ENCODE measurements at regions not wholly inside any gene's neighbourhood (a gene's known extent, or its start where the extent isn't known, plus 50 kb on each side); places are given as distances from the start of the nearest gene placed in this dataset.

DNA sequence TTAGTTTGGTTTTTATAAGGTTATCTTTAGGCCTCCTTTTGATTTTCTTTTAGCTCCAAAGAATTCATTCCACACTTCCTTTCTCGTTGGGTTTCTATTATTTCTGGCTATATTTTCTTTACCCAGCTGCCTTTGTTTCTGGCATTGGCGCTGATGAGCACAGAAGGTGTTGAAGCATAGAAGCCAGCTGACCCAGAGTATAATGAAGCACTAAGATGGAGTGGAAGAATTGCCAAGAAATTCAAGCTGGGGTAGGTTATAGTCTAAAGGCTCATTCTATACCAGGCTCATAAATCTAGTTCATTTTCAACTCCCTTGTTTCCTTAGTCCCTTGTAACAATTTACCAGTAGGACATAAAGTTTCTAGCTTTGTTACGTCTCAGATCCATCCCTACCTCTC, 169.5 kb downstream of the HRH4 start:
- DNase-seq = no peak

DNA sequence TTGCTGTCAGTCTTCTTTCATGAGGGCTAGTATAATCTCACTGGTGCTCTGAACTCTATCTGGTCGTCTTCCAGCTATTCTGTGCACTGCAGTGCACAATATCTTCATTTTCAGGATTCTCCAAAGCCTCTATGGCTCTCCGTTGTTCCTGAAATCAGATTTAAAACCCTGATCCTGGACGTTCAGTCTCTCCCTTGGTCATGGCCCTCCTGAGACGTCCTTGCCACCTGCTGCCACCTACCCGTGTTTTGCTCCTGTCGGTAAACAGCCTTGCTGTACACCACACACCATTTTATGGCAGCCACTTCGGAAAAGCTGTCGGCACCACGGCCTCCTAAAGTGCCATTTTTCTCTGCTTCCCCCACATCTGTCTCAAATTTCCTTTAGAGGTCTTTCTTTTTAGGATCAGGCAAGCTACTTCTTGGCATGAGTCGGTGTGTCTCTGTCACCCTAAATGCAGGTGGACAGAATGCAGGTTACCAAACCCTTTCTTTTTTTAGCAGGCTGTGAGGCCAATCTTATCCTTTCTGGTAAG, 170.0 kb downstream of the HRH4 start:
- DNase-seq = no peak

DNA sequence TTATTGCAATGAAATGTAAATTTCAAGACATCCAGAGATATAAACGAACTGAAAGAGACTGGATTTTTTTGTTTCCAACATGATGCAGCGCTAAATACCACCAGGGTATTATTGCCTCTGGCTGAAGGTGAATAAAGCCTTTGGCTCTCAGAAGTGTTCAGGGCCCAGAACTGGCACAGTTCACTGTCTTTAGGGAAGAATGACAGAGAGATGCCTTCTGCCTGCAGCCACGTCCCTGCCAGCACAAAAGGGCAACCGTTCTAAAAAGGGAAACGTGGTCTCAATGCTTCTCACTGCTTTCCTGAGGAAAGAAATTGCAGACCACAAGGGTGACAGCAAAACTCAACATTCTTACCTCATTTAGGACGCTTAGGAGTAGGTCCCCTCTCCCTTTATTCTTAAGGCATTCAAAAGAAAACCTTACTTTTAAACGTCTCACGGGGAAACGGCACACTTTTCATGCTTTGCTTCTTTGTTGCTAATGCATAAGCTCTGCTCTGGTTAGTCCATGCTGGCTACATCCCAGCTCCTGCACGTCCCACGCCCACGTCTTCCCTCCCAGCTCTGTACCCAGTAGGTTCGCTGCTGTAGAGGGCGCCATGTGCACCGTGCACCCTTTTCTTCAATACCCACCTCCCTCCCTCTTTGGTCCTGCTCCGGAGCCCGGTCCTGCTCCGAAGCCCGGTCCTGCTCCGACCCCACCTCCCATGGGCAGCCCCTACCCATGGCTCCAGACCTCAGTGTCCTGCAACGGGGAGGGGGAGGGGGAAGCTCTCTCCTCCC, 171.0 kb downstream of the HRH4 start:
- DNase-seq = no peak

DNA sequence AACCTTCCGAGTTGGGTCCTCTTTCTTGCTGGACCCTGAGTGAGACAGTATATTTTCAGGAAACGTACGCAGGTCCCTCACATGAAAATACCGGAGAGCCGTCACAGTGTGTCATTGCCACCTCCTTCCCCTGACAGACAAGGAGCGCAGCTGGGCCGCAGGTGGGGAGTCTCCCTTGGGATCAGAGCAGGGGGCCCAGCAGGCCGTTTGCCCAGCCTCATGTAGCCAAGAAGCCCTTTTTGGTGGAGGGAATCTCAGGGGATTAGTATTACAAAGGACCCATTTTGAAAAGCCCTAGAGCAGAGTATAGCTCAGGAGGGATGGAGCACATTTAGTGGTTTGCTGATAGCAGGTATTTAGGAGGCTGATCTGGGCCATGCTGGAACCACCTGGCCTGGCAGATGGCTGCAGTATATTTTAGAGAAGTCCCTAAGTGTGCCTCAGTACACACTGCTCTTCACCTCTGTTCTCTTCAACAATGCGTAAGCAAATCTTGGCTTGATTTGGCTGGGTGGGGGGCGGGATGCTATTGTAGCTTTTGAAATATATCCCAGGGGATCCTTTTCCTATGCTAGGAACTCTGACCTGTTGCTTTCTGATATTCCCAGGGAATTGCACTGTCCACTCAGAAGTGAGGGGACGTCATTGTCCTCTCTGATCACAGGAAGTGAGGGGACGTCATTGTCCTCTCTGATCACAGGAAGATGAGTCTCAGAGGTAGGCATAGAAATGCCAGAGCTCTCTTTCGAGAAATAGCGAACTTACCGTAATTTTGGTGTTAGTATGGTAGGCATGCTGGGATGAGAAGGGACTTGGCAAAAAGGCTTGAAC, 171.9 kb downstream of the HRH4 start:
- DNase-seq = no peak

DNA sequence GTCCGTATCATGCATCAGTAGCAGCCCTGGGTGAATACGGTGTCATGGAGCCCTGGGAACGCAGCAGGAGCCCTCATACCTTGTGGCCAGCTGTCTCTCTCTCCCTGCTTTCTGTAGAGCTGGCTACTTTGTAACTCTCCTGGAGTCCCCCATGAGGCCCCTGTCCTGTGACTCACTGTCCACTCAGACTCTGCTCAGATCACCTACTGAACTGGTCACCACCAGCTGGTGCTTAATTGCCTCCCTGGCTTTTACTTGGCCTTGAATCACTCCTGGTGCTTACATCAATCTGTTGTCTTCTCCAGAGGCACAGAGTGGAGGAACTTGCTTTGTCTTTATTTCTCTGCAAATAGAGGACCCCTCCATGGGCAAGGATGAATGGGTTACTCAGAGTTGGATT, 172.7 kb downstream of the HRH4 start:
- no peak for DNase-seq

DNA sequence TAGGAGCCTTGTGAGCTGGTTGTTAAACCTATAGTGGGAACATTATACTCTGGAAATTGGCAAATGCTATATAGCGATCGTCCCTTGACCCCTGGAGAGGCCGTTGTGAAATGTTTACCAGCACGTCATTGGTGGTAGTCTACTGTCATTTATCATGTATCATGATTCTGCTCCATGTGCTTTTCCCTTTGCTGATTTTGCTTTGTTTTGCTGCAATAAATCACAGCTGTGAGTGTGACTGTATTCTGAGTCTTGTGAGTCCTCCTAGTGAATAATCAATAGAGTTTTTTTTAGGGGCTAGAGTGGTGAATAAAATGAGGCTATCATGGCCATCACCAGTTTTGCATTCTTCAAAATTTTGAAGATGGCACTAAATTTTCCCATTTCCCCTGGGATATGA, 189.1 kb downstream of the HRH4 start:
- no peak for DNase-seq

DNA sequence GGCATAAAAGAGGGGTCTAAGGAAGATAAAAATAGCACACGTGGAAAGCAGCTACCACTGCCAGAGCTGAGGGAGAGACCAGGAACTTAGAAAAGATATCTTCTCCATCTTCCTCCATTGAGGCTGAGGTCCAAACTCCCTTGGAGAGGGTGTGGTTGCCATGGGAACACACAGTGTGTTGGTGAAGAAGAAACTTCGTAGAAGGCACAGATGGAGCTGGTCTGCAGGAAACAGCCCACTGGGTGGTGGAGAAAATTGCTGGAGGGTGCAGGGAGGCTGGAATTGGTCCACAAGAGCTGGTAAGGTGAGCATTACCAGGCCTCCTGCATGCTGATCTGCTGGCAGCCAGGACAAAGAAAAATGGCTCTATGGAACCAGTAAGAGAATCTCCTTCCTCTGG, 191.0 kb downstream of the HRH4 start:
- no peak for DNase-seq

DNA sequence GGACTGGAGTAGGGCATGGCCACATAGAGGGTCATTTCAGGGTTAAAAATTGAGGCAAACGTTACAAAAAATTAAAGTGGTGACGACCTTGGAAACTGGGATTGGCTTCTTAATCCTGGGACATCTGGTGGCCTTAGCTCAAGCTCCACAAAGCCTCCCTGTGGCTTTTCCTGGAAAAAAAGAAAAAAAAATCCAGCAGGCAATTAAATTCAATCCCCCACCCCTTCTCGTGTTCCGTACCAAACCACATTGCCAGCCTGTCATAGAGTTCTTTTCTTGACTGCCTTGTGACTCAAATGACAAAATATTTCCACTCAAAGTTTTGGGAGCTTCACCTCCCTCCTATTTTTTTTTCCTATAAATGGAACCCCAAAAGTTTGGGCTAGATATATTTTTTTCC, 195.6 kb downstream of the HRH4 start:
- no peak for DNase-seq

DNA sequence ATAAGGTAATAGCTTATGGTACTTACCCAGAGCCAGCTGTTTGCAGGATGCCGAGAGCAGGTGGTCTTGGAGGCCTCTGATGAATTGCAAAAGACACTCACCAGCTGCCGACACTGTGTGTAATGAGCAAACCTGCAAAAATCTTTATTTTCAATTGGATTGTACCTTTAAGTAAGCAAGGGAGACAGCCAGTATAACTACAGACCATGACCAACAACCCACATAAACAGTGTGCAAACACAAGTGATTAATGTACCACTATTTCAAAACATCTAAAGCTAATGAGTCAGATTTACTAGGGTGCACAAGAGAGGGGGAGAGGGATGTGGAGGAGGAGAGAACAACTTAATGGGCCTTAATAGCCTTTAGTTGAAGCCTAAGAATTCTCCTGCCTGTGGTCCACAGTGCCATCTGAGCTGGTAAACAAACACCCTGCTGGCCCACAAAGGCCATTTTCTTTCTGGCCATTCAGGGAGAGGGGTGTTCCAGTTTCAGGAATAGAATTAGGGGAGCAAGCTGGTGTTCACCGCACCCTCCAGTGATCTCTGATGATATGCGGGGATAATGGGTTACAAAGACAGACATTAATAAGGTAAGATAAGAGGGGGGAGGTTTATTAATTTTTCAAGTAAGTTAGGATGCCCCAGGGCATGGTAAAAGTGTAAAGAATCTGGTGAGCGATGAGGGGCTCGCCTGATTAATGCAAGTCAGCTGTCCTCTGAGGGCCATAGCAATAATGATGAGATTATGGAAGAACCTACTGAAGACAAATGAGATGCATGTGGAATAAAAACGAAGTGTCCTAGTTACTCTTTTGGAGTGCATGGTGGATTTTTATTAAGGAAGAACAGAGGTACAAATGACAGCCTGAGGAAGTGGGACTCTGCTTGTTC, 196.4 kb downstream of the HRH4 start:
- DNase-seq = no peak

DNA sequence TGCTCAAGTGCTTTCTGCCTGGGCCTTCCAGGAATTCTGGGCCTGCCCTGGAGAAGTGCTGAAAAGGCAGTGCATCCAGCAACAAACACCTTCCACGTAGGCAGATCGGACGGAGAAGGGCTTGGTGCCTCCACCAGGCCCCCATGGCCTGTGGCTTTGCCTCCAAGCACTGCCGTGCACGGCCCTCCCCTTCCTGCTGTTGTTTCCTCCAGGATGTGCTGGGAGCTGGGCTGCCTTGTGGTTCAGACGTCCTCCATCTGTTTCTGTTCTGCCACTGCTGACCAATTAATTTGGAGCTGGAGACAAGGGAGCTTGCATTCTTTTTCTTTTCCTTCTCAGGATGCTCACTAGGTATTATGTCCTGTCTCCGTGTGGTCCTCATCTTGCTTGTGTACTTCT, 197.0 kb downstream of the HRH4 start:
- DNase-seq = no peak

DNA sequence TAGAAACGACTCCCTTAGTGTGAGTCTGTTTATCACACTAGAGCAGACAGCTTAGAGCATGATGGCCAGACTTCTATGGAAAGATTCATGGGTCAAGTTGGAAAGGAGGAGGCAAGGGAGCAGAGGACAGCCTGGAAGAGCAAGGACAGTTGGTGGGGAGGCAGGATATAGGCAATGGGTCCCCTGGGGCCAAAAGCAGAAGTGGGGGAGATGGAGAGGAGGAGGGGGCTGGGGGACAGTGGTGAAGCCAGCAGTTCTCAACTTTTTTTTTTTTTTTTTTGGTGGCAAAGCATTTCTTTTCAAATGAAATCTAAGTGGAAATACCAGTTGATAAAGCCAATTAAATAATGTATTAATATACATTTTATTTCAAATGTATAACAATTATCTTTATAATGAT, 197.9 kb downstream of the HRH4 start:
- no peak for DNase-seq

DNA sequence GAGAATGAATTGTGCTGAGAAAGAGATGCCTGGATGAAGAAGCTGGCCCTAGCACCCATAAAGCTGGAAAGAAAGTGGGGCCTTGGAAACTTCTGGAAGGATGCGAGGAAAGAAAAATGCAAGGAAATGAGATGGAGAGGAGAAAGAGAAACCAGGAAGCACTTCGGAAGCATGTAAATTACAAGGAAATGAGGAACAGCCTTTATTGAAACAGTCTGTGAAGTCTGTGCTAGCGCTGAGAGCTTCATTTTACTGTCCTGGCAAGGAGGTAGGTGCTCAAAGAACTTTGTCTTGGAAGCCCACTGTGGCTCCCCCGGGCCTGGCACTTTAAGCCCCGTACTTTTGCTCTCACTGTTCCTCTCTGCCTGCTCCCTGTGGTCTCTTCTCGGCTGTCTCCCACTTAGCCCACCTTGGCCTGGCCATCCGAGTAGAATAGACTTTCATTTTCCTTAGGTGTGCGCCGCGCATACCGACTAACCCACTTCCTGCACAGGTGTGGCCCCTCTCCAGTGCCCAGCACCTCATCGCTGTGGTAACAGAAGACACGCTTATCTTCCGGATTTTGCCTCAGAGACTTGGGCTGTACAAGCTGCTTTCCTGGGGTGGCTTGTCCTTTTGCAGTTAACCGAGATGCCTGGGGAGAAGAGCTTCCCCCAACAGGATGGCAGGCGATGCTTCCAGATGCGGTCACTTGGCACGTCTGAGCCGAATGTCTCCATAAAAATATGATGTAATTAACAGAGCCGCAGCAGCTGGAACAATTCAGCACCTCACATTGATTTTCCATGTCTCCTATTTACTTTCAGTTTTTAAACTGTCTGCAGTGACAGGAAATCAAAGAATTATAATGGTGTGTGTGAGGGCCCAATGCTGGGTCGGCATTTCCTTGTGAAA, 199.6 kb downstream of the HRH4 start:
- peak; percentile 55 for DNase-seq

DNA sequence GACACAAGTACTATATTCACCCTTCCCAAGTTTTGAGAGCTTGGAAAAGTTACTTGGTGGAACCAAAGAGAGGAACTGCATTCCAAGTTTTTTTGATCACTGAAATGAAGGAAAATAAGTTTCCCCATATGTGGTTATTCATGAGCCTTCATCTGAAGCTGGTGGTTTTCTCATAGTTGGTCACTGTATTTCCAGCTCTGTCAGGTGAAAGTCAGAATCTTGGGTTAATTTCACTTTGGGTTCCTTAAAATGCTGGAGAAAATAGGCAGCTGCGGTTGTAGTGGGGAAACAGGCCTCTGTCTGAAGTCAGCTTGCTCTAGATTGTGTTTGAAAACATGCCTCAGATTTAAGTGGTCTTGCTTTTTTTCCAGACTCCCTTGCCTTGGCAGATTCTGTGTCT, 200.5 kb downstream of the HRH4 start:
- no peak for DNase-seq

DNA sequence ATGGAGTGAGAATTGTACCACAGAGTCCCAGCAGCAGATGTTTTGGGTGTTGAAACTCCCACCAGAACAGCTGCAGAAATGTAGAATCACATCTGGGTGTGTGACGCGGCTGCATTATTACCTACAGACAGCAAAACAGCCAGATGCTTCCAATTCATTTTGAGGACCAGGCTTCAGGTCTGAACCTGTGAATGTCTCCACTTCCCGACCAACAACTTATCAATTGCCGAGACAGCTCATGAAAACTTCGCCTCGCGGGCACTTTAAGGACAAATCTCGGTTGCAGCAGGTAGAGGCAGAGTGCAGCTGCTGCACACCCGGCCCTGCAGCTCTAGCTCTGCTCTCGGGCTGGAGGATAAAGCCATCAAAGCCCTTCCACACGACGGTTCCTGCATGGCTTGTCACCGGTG, 202.0 kb downstream of the HRH4 start:
- no peak for DNase-seq

DNA sequence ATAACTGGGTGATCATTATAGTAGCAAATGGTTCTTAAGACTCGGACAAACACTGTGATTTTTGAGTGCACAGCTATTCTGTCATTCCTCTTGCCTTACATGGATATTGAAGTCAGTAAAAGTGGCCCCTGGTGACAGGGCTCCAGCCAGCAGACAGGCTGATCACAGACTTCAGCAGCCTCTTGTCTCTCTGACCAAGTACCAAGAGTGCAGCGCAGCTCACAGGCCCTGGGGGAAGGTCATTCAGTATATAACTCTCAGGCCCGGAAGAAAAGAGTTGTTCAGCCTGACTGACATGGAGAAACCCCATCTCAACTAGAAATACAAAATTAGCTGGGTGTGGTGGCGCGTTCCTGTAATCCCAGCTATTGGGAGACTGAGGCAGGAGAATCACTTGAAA, 202.6 kb downstream of the HRH4 start:
- DNase-seq = no peak

DNA sequence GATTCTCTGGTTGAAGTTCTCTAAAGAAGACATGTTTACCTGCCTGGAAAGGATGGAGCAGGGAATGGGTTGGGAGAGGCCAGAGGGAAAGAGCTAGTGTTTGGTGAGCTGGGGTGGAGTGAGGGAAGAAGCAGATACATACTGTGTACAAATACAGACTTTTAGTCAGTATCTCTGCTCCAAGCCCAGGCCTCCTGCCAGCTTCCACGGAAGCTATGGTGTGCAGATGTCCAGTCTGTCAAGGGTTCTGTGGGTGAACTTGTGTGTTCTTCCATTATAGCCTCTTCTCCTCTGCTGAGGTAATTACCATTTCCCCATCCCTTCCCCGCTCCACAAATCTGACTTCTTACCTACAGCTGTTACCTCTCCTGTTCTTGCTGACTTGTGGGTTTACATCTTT, 208.6 kb downstream of the HRH4 start:
- no peak for DNase-seq

DNA sequence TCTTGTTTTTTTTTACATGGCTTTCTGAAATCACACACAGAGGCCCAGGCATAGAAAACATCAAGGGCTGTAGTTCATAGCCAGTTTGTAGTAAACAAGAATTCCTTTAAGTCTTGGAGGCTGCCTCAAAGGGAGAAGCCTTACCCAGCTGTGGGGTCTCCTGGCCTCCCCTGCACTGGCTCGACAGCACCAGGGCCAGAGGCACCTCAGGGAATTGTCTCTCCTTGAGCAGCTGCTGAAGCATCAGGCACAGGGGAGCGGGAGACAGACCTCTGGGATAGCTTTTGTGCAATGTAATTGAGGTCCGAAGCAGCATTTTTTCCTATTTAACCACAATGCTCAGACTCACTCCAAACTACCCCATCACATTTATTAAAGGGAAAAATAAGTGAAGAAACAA, 209.1 kb downstream of the HRH4 start:
- DNase-seq = no peak

DNA sequence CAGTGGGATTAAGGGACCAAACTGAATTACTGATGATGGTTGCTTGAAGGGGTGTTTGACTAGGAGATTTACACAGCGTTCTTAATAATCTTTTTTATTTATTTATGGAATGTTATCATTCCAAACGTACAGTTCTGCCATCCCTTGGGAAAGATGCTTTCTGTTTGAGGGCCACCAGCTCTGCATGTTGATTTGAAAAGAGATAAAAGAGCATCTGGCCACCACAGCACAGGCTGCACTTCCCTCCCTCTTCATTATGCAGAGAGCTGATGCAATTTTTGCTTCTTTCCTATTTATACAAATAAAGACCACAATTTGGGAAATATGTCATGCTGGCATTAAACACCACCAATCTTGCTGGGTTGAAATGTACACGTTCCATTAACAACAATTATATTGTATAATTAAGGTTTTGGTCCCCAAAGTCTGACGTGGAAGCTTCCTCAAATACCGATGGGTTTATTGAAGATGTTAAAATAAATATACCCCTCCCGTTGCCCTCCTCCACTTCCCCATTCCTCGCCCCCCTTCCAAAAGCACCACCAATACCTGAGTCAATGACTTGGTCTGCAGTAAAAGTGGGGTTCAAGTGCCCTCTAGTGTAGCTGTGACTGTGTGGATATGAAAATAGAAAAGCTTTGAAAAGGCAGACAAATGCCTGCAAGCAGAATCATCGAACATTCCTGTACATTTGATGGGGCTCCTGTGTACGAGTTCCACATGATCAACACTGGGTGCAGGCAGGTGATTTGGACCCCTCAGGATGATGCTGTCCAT, 211.9 kb downstream of the HRH4 start:
- no peak for DNase-seq

DNA sequence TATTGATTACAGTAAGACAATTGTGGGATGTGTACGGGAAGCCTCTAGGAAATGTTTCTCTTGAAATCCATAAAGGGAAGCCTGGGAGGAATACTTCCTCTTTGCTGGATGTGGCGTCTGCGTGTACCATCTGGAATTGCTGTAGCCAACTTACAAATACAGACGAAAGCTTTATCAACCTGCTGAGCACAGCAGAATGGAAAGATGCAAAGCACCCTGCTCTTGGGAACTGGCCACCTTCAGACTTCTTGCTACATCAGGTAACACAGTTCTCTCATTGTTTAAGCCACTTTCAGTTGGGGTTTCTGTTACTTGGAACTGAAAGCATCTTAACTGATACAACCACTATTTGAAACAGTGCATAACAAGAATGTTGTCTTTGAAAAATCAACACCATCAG, 213.8 kb downstream of the HRH4 start:
- DNase-seq = no peak

DNA sequence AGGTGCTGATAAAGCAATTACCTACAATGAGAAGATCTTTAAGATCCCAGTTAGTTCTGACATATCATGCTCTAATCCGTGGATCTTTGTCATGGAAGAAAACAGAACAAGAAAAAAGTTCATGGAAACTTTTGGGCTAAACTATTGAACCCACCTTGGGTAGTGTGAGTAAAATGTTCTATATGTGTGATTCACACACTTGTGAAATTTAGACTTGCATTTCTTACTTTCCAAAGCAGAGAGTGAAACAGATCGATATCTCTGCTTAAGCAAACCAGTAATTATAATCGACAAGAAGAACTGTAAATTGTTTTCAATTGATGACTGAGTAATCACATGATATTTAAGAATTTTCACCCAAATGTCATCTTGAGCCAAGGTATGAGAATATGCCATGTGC, 214.2 kb downstream of the HRH4 start:
- no peak for DNase-seq

DNA sequence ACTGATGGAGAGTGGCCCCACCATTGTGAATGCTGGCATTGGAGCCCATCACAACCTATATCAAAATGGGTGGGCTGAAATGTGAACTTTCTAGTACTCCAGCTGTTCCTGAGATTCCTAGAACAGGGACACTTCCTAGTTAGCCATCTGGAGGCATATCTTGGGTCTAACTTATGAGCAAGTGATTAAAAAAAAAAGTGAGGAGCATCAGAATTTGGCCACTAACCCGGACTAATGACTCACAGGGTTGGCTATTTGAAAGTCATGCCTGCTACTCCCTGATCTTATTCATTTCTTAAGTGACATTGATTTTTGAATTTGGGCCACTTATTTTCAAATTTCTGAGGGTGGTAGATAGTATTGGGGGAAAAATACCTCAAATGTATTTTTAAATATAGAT, 216.6 kb downstream of the HRH4 start:
- DNase-seq = no peak
